Fibroblast of pulmonary artery (primary cell): ENCODE measurements at regions not wholly inside any gene's neighbourhood (a gene's known extent, or its start where the extent isn't known, plus 50 kb on each side); places are given as distances from the start of the nearest gene placed in this dataset.

Source experiments
- DNase-seq: peaks from one replicate; pipeline ENCODE4 v3.0.0-alpha.2; 2010; ENCODE audit warnings: low read depth
- H3K4me3 ChIP-seq: replicated peaks from 2 replicates; pipeline ENCODE4 v1.5.1; 2011; ENCODE audit warnings: low read depth, mild to moderate bottlenecking, control low read depth, low read length, moderate library complexity
- CTCF ChIP-seq: IDR thresholded peaks from 2 replicates; pipeline ENCODE4 v1.5.1; 2011; ENCODE audit warnings: mild to moderate bottlenecking, control low read depth, low read length, inconsistent platforms; ENCODE audit errors: missing control alignments

GRCh38 chrX:42955349-42955748, 177.4 kb upstream of the PPP1R2C start:
- no peak overlapping the region for H3K4me3 ChIP-seq
- no peak for DNase-seq
- TF ChIP-seq CTCF: no peak

GRCh38 chrX:42967681-42968300, 189.8 kb upstream of the PPP1R2C start:
- no peak for DNase-seq
- TF ChIP-seq CTCF: no peak

GRCh38 chrX:42973321-42973720, 195.4 kb upstream of the PPP1R2C start:
- TF ChIP-seq CTCF: no peak
- H3K4me3 ChIP-seq: no peak overlapping the region
- DNase-seq: no peak

More at GRCh38 chrX:42967681-42968300, 189.8 kb upstream of the PPP1R2C start:
- no peak overlapping the region for H3K4me3 ChIP-seq

- no peak for DNase-seq
- no peak for TF ChIP-seq CTCF
- no peak overlapping the region for H3K4me3 ChIP-seq
Observed at GRCh38 chrX:42975906-42976305, 197.9 kb upstream of the PPP1R2C start.

- no peak for DNase-seq
Observed at GRCh38 chrX:42976746-42977366, 198.9 kb upstream of the PPP1R2C start.

GRCh38 chrX:42978655-42979379, 200.9 kb upstream of the PPP1R2C start:
- TF ChIP-seq CTCF: no peak
- no peak for DNase-seq
- H3K4me3 ChIP-seq: no peak overlapping the region

More at GRCh38 chrX:42976746-42977366, 198.9 kb upstream of the PPP1R2C start:
- no peak overlapping the region for H3K4me3 ChIP-seq
- TF ChIP-seq CTCF: no peak
